ENCODE measurements at regions not wholly inside any gene's neighbourhood (a gene's known extent, or its start where the extent isn't known, plus 50 kb on each side); places are given as distances from the start of the nearest gene placed in this dataset.

DNA sequence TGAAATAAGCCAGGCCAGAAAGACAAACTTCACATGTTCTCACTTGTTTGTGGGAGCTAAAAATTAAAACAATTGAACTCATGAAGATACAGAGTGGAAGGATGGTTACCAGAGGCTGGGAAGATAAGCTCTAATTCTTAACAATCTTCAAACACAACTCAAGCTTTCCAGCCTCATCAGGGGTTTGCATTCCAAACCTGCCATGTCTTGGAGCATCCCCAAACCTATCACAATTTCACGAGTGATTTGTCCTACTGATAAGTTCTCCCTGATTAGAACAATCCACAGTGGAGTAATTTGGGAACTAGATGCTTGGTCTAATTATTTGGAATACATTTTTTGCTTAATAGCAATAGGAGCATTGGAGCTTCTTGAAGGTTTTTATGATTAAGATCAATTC, 418.5 kb upstream of the PKN2 start:
- TF ChIP-seq, protein P1, sequence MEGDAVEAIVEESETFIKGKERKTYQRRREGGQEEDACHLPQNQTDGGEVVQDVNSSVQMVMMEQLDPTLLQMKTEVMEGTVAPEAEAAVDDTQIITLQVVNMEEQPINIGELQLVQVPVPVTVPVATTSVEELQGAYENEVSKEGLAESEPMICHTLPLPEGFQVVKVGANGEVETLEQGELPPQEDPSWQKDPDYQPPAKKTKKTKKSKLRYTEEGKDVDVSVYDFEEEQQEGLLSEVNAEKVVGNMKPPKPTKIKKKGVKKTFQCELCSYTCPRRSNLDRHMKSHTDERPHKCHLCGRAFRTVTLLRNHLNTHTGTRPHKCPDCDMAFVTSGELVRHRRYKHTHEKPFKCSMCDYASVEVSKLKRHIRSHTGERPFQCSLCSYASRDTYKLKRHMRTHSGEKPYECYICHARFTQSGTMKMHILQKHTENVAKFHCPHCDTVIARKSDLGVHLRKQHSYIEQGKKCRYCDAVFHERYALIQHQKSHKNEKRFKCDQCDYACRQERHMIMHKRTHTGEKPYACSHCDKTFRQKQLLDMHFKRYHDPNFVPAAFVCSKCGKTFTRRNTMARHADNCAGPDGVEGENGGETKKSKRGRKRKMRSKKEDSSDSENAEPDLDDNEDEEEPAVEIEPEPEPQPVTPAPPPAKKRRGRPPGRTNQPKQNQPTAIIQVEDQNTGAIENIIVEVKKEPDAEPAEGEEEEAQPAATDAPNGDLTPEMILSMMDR (IDR thresholded peaks at IDR 0.05): no peak
- TF ChIP-seq ZFX (IDR thresholded peaks at IDR 0.05; ENCODE audit: borderline replicate concordance): no peak
